BE2C (cell line): ENCODE measurements at regions not wholly inside any gene's neighbourhood (a gene's known extent, or its start where the extent isn't known, plus 50 kb on each side); places are given as distances from the start of the nearest gene placed in this dataset.

ENCODE experiments used
- DNase-seq: peaks from one replicate; pipeline ENCODE4 v3.0.0-alpha.2; 2020
- H3K27me3 ChIP-seq: fragments of 250-450 bp; sonication (Bioruptor Pico); 2 replicates; pipeline ENCODE4 v1.5.1; 2020; ENCODE audit warnings: mild to moderate bottlenecking
- H3K36me3 ChIP-seq: fragments of 250-450 bp; sonication (Bioruptor Pico); 2 replicates; pipeline ENCODE4 v1.5.1; 2020; ENCODE audit warnings: mild to moderate bottlenecking
- H3K4me1 ChIP-seq: fragments of 250-450 bp; sonication (Bioruptor Pico); 2 replicates; pipeline ENCODE4 v1.5.1; 2020
- H3K4me3 ChIP-seq: 2 replicates; pipeline ENCODE4 v1.5.1; 2011; ENCODE audit warnings: low read depth, low read length
- H3K9me3 ChIP-seq: fragments of 250-450 bp; sonication (Bioruptor Pico); 2 replicates; pipeline ENCODE4 v1.5.1; 2020
- TF ChIP-seq, protein P1 (sequence below): IDR thresholded peaks from 2 replicates; pipeline ENCODE4 v1.5.1; 2012; ENCODE audit warnings: mild to moderate bottlenecking, low read depth, low read length

DNA sequence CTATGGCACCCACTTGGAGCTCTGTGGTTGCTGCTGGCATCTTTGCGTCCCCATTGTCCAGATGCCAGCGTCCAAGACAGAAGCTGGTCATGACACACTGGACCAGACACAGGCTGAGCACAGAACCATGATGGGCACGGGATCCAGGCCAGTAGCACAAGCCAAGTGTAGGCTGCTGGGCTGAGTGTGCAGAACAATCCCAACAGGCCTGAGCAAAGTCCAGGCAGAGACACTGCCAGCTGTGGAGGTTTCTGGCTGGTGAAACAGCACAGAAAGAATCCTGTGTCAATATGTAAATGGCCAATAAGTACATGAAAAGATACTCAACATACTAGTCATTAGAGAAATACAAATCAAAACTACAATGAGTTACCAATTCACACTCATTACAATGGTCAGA is 705.4 kb downstream of the METTL4 start:
- DNase-seq: no peak
- Histone ChIP-seq H3K36me3 (no peaks in the 10 kb centered on the region), H3K27me3 (no peaks in the 10 kb centered on the region), H3K9me3 (no peaks in the 10 kb centered on the region), H3K4me1 (no peaks in the 10 kb centered on the region), H3K4me3 (no peak overlapping the region)
- TF ChIP-seq, protein P1, sequence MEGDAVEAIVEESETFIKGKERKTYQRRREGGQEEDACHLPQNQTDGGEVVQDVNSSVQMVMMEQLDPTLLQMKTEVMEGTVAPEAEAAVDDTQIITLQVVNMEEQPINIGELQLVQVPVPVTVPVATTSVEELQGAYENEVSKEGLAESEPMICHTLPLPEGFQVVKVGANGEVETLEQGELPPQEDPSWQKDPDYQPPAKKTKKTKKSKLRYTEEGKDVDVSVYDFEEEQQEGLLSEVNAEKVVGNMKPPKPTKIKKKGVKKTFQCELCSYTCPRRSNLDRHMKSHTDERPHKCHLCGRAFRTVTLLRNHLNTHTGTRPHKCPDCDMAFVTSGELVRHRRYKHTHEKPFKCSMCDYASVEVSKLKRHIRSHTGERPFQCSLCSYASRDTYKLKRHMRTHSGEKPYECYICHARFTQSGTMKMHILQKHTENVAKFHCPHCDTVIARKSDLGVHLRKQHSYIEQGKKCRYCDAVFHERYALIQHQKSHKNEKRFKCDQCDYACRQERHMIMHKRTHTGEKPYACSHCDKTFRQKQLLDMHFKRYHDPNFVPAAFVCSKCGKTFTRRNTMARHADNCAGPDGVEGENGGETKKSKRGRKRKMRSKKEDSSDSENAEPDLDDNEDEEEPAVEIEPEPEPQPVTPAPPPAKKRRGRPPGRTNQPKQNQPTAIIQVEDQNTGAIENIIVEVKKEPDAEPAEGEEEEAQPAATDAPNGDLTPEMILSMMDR: no peak

DNA sequence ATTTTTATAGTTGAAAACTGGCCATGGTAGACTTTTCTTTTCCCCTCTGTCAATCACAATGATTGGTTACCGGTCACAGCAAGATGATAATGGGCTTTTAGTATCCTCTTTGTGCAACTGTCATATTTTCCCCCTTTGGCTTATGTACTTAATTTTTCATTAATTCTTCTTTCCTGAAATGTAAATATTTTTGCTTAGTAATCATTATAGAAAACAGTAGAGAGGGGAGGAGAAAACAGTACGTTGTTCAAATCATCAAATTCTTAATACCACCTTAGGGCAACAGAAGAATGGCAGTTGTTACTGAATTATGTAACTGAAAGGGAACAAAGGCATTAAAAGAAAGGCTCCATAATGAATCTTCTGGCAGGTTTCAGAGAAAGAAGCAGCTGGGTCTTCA is 699.0 kb downstream of the METTL4 start:
- TF ChIP-seq, protein P1: no peak
- H3K27me3 ChIP-seq: no peaks in the 10 kb centered on the region
- DNase-seq: no peak
- H3K9me3 ChIP-seq: no peaks in the 10 kb centered on the region
- no peaks in the 10 kb centered on the region for H3K36me3 ChIP-seq
- no peak overlapping the region for H3K4me3 ChIP-seq
- H3K4me1 ChIP-seq: no peaks in the 10 kb centered on the region

DNA sequence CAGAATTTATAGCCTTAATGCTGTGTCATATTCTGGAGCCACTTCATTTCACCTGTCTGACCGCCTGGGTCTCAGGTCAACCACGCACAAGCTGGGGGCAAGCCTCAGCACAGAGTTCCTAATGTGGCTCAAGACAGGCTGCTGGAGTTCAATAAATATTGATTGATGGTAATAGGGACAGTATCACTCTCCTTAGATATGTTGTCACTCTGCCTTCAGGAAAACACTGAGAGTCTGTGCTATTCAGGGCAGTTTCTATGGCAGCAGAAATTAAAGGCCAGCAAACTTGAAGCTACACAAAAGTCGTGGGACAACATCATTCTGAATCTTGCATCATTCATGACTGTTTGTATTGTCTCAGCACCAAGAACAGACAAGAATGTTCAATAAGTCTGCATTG is 696.1 kb downstream of the METTL4 start:
- no peaks in the 10 kb centered on the region for H3K27me3 ChIP-seq
- H3K4me1 ChIP-seq: no peaks in the 10 kb centered on the region
- TF ChIP-seq, protein P1: no peak
- DNase-seq: no peak
- H3K4me3 ChIP-seq: no peak overlapping the region
- H3K9me3 ChIP-seq: no peaks in the 10 kb centered on the region
- H3K36me3 ChIP-seq: no peaks in the 10 kb centered on the region

DNA sequence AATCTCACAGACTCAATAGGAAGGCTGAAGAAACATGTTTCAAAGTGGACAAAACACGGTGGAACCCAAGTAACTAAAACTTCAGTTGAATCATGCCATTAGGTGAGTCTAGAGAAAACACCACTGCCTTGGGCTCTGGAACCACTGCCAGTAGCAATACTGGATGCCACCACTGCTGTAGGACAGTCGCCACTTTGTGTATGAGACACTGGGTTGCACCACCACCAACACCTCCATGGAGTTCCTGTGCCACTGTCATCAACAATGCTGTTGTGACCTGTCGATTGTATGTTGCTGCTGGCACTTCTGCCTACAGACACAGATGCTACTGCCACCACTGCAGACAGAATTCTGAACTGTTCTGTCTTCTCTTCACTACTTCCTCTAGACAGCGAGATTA is 686.7 kb downstream of the METTL4 start:
- no peak for DNase-seq
- TF ChIP-seq, protein P1: no peak
- H3K36me3 ChIP-seq: no peaks in the 10 kb centered on the region
- no peaks in the 10 kb centered on the region for H3K9me3 ChIP-seq
- H3K4me1 ChIP-seq: no peaks in the 10 kb centered on the region
- H3K4me3 ChIP-seq: no peak overlapping the region
- no peaks in the 10 kb centered on the region for H3K27me3 ChIP-seq

DNA sequence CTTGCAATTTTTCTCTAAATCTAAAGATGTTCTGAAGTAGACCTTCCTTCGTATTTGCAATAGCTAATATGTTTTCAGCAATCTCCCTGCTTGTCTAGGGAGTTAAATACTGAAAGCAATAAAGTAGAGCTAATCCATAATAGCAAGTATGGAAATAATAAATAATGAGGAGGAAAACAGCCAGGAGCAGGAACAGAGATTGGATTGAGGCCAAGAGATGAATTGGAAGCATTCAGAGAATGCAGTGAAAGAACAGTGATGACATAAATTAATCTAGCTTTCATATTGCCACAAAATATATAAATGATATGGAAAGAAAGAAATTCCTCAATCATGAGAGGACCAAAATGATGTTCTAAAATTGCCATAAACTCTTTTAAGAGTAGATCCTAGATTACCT is 679.7 kb downstream of the METTL4 start:
- Histone ChIP-seq H3K27me3 (no peaks in the 10 kb centered on the region), H3K4me1 (no peaks in the 10 kb centered on the region), H3K9me3 (no peaks in the 10 kb centered on the region), H3K4me3 (no peak overlapping the region), H3K36me3 (no peaks in the 10 kb centered on the region)
- TF ChIP-seq, protein P1: no peak
- DNase-seq: no peak

DNA sequence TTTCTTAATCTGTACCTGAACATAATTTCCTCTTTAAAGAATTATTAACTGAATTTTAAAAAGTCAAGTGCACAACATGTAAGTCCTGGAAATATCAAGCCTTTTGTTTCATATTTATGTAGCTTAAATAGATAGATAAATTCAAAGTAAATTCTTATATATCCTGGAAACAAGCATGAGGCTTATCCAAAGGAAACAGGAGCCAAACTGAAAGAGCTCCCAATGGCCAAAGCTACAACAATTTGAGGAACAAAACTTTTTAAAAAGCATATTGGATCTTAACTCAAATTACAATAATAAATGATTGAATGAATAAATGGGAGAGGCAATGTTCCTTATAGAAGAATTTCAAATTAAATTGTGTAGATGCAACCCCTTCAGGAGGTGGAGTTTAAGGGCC is 679.1 kb downstream of the METTL4 start:
- DNase-seq: no peak
- Histone ChIP-seq H3K9me3 (no peaks in the 10 kb centered on the region), H3K4me3 (no peak overlapping the region), H3K4me1 (no peaks in the 10 kb centered on the region), H3K36me3 (no peaks in the 10 kb centered on the region), H3K27me3 (no peaks in the 10 kb centered on the region)
- TF ChIP-seq, protein P1: no peak
